ENCODE measurements at regions not wholly inside any gene's neighbourhood (a gene's known extent, or its start where the extent isn't known, plus 50 kb on each side); places are given as distances from the start of the nearest gene placed in this dataset.

GRCh38 chr1:101165954-101166353 lies 70.9 kb upstream of the S1PR1 start:
- no peak overlapping the region for H3K4me3 ChIP-seq (ENCODE audit: low read length, poor library complexity, severe bottlenecking)
- H3K9me3 ChIP-seq (ENCODE audit: insufficient read depth, low read depth, low read length), result no peaks in the 10 kb centered on the region
- no peaks in the 10 kb centered on the region for H3K9me2 ChIP-seq (replicated peaks; ENCODE audit: low read depth, low read length)
- H3K36me3 ChIP-seq (ENCODE audit: insufficient read depth, low read length), result no peaks in the 10 kb centered on the region
- peaks cover 21% of the 10 kb centered on the region for H3K4me1 ChIP-seq (ENCODE audit: insufficient read depth, low read length, poor library complexity, severe bottlenecking)
- no peak overlapping the region for H2AFZ ChIP-seq (ENCODE audit: low read length)
- no peaks in the 10 kb centered on the region for H3F3A ChIP-seq (ENCODE audit: low read depth)
- no peaks in the 10 kb centered on the region for H3K27me3 ChIP-seq (ENCODE audit: insufficient read depth, low read length, poor library complexity, severe bottlenecking)
- H3K4me2 ChIP-seq (ENCODE audit: low read depth, low read length, poor library complexity, severe bottlenecking), result no peak overlapping the region
- H4K20me1 ChIP-seq (ENCODE audit: insufficient read depth, low read length, poor library complexity, severe bottlenecking), result no peaks in the 10 kb centered on the region
- H3K79me2 ChIP-seq (ENCODE audit: insufficient read depth, low read length), result no peaks in the 10 kb centered on the region
- no peak overlapping the region for H3K9ac ChIP-seq (ENCODE audit: low read depth, low read length, poor library complexity, severe bottlenecking)
- TF ChIP-seq, protein P1, sequence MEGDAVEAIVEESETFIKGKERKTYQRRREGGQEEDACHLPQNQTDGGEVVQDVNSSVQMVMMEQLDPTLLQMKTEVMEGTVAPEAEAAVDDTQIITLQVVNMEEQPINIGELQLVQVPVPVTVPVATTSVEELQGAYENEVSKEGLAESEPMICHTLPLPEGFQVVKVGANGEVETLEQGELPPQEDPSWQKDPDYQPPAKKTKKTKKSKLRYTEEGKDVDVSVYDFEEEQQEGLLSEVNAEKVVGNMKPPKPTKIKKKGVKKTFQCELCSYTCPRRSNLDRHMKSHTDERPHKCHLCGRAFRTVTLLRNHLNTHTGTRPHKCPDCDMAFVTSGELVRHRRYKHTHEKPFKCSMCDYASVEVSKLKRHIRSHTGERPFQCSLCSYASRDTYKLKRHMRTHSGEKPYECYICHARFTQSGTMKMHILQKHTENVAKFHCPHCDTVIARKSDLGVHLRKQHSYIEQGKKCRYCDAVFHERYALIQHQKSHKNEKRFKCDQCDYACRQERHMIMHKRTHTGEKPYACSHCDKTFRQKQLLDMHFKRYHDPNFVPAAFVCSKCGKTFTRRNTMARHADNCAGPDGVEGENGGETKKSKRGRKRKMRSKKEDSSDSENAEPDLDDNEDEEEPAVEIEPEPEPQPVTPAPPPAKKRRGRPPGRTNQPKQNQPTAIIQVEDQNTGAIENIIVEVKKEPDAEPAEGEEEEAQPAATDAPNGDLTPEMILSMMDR (conservative IDR thresholded peaks at IDR 0.05; ENCODE audit: low read length), result no peak
- no peak for TF ChIP-seq EZH2phosphoT487 (IDR thresholded peaks at IDR 0.05; ENCODE audit: borderline replicate concordance)

DNA sequence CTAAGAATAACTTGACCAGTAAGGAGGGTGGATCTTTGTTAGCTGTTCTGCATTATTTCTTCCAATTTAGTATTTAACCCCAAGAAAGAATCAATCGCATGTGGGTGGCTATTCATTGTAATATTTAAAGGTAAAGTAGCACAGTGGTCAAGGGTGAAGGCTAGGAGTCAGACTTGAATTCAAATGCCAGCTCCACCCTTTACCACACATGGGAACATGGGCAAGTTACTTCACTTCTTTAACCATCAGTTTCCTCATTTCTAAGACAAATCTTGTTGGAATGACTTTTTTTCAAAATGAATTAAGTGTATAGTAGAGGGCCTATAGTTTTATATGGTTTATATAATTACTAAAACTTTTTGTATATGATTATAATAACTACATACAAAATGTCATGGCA lies 71.3 kb upstream of the S1PR1 start:
- Histone ChIP-seq H3K4me1 (ENCODE audit: insufficient read depth, low read length, poor library complexity, severe bottlenecking) (peaks cover 21% of the 10 kb centered on the region), H3K36me3 (ENCODE audit: insufficient read depth, low read length) (no peaks in the 10 kb centered on the region), H3K79me2 (ENCODE audit: insufficient read depth, low read length) (no peaks in the 10 kb centered on the region), H2AFZ (ENCODE audit: low read length) (no peak overlapping the region), H3K27me3 (ENCODE audit: insufficient read depth, low read length, poor library complexity, severe bottlenecking) (no peaks in the 10 kb centered on the region), H3K9me3 (ENCODE audit: insufficient read depth, low read depth, low read length) (no peaks in the 10 kb centered on the region), H3K4me3 (ENCODE audit: low read length, poor library complexity, severe bottlenecking) (no peak overlapping the region), H3K4me2 (ENCODE audit: low read depth, low read length, poor library complexity, severe bottlenecking) (no peak overlapping the region), H4K20me1 (ENCODE audit: insufficient read depth, low read length, poor library complexity, severe bottlenecking) (no peaks in the 10 kb centered on the region), H3K9me2 (replicated peaks; ENCODE audit: low read depth, low read length) (no peaks in the 10 kb centered on the region), H3K9ac (ENCODE audit: low read depth, low read length, poor library complexity, severe bottlenecking) (no peak overlapping the region), H3F3A (ENCODE audit: low read depth) (no peaks in the 10 kb centered on the region)
- TF ChIP-seq EZH2phosphoT487 (IDR thresholded peaks at IDR 0.05; ENCODE audit: borderline replicate concordance), result no peak
- TF ChIP-seq, protein P1 (conservative IDR thresholded peaks at IDR 0.05; ENCODE audit: low read length), result no peak

GRCh38 chr1:101164776-101165175 lies 72.0 kb upstream of the S1PR1 start:
- no peaks in the 10 kb centered on the region for H3K79me2 ChIP-seq (ENCODE audit: insufficient read depth, low read length)
- H3K9me2 ChIP-seq (replicated peaks; ENCODE audit: low read depth, low read length), result no peaks in the 10 kb centered on the region
- H3K4me2 ChIP-seq (ENCODE audit: low read depth, low read length, poor library complexity, severe bottlenecking), result no peak overlapping the region
- H3K9ac ChIP-seq (ENCODE audit: low read depth, low read length, poor library complexity, severe bottlenecking), result no peak overlapping the region
- no peak overlapping the region for H3K4me3 ChIP-seq (ENCODE audit: low read length, poor library complexity, severe bottlenecking)
- H3K36me3 ChIP-seq (ENCODE audit: insufficient read depth, low read length), result no peaks in the 10 kb centered on the region
- 0 out of 2 replicates have a peak overlapping the region, but pooled peaks have one; percentile 25 for H2AFZ ChIP-seq (ENCODE audit: low read length)
- no peaks in the 10 kb centered on the region for H3K9me3 ChIP-seq (ENCODE audit: insufficient read depth, low read depth, low read length)
- H3F3A ChIP-seq (ENCODE audit: low read depth), result no peaks in the 10 kb centered on the region
- H3K4me1 ChIP-seq (ENCODE audit: insufficient read depth, low read length, poor library complexity, severe bottlenecking), result peaks cover 21% of the 10 kb centered on the region
- no peaks in the 10 kb centered on the region for H4K20me1 ChIP-seq (ENCODE audit: insufficient read depth, low read length, poor library complexity, severe bottlenecking)
- TF ChIP-seq EZH2phosphoT487 (IDR thresholded peaks at IDR 0.05; ENCODE audit: borderline replicate concordance), result no peak
- TF ChIP-seq, protein P1 (conservative IDR thresholded peaks at IDR 0.05; ENCODE audit: low read length), result no peak
- H3K27me3 ChIP-seq (ENCODE audit: insufficient read depth, low read length, poor library complexity, severe bottlenecking), result no peaks in the 10 kb centered on the region
